DMS153 treated with DMSO at 0.1 percent for 48 hours (cell line): ENCODE measurements at regions not wholly inside any gene's neighbourhood (a gene's known extent, or its start where the extent isn't known, plus 50 kb on each side); places are given as distances from the start of the nearest gene placed in this dataset.
"Not testable (repeated sequence)": the region's sequence is repeated elsewhere in the genome, so short reads cannot be mapped to it uniquely, and the experiment has no call there.

Source experiments
- DNase-seq: peaks from one replicate; lab custom pipeline; 2025; ENCODE audit not compliant: unreplicated experiment; lab: John Stamatoyannopoulos, UW

DNA sequence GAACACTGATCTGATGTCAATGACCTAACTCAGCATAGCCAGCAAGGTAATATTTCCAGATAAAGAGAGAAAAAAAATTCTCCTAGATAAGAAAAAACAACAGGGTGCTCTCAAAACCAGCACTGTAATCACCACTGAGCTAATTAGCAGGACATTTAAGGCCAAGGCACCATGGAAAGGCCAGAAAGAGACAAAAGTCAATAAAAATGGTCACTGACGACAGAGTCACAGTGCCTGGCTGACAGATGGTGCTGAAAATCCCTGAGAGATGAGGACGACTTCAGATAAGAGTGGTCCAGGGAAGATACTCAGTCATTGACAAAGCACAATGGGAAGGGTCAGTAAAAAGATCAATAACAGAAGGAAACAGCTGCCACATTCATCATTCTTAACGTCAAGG, 186.7 kb downstream of the SPATA31A6 start:
- DNase-seq: not testable (repeated sequence)

DNA sequence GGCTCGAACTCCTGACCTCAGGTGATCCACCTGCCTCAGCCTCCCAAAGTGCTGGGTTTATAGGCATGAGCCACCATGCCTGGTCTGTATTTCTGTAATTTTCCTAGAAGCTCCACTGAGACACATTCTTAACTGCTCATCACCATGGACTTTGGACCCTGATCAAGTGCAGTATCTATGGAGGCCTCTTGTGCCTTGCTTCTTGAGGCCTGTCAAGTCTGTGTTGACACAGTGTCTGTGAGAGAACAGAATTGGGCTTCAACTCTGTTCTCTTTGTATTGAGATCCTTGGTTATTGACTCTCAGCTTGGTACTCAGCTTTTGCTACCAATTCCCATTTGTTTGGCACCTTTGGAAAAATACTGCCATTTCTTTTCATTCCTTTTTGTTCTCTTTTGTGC, 188.0 kb downstream of the SPATA31A6 start:
- not testable (repeated sequence) for DNase-seq

DNA sequence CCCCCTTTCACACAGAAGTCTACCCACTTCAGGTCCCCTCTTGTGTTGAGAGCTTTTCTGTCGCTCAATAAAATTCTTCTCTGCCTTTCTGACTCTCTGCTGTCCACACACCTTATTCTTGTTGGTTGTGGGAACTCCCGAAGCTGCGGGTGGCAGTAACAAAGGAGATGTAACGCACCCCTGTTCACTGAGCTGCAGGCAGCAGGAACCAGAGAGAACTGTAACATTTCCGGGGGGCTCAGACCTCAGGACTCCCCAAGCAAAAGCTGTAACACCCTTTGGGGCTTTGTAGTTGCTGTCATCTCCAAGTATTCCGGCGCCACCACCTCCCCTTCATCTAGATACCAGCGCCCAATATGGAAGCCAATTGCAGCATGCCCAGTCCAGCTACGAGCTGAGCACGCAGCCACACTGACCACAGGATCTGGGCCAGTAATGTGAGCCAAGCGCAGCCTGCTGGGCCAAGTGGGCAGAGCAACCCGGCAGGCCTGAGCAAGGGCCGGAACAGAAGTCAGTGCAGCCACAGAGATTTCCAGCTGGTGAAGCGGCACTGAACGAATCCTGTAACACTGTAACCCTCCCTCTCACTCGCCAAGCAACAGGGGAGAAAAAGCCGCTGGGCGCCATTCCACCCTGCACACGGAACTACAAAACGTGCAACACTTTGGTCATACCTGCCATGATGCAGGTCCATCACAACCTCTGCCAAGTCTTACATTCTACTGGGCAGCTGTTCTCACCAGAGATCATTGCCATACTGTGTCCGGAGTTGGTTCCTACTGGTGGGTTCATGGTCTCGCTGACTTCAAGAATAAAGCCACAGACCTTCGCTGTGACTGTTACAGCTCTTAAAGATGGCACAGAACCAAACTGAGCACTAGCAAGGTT, 194.3 kb downstream of the SPATA31A6 start:
- DNase-seq: not testable (repeated sequence)

DNA sequence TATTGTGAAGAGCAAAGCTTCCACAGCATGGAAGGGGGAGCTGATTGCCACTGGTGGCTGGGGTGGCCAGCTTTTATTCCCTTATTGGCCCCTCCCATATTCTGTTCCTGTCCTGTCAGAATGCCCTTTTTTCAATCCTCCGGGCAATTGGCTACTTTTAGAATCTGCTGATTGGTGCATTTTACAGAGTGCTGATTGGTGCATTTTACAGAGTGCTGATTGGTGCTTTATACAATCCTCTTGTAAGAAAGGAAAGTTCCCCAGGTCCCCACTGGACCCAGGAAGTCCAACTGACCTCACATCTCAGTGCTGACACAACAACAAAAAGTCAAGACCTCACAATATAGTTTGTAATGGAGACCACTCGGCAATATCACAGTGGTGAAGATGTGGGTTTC, 195.0 kb downstream of the SPATA31A6 start:
- no peak for DNase-seq

DNA sequence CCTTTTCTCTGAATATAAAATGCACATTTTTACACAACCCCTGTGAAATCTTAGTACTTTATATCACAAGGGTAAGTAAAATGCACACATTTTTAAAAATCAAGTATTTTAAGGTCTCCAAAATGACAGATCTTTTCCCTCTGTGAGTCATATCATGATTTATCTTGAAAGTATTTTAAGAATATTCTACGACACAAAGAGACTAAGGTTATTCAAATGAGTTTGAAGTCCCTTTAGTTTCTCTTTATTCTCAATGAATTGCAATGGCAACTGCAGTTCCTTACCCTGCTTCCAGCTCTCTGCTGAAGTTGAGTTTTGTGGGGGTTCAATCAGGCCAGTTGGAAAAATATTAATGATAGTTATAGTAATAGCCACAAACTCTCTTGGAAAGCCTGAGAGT, 196.1 kb downstream of the SPATA31A6 start:
- DNase-seq: not testable (repeated sequence)

DNA sequence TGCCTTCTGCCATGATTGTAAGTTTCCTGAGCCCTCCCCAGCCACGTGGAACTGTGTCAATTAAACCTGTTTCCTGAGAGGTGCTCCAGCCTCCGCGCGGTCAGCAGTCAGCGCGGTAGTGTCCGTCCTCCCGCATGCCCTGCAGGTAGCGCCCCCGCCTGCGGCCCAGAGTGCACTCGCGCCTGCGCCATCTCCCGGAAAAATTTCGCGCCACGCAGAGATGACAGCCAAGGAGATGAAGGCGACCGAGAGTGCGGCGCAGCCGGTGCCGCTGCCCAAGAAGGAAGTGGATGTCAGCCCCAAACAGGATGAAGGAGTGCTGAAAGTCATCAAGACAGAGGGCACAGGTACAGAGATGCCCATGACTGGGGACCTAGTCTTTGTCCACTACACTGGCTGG, 201.1 kb downstream of the SPATA31A6 start:
- DNase-seq: not testable (repeated sequence)

DNA sequence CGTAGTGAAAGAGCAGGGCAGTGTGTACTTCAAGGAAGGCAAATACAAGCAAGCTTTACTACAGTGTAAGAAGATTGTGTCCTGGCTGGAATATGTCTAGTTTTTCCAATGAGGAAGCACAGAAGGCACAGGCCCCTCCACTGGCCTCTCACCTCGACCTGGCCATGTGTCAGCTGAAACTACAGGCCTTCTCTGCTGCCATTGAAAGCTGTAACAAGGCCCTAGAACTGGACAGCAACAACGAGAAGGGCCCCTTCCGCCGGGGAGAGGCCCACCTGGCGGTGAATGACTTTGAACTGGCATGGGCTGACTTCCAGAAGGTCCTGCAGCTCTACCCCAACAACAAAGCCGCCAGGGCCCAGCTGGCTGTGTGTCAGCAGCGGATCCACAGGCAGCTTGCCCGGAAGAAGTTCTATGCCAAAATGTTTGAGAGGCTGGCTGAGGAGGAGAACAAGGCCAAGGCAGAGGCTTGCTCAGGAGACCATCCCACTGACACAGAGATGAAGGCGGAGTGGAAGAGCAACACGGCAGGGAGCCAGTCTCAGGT, 202.2 kb downstream of the SPATA31A6 start:
- DNase-seq: not testable (repeated sequence)

DNA sequence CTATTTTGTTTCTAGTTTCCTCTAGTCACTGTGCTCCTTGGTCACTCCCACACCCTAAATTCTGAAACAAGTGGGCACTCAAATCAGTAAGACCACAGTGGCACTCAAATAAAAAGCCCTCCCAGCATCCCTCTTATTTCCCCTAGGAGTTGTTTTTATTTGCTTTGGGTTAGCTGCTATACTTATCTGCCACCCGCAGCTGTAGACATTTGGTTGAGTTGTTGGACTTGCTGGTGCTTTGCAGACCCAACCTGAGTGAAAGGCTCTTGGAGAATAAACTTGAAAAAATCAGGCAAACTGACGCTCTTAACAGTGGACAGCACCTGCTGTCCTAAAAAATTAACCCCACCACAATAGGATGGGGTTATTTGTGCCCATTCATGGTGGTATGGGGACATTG, 203.0 kb downstream of the SPATA31A6 start:
- DNase-seq: no peak

DNA sequence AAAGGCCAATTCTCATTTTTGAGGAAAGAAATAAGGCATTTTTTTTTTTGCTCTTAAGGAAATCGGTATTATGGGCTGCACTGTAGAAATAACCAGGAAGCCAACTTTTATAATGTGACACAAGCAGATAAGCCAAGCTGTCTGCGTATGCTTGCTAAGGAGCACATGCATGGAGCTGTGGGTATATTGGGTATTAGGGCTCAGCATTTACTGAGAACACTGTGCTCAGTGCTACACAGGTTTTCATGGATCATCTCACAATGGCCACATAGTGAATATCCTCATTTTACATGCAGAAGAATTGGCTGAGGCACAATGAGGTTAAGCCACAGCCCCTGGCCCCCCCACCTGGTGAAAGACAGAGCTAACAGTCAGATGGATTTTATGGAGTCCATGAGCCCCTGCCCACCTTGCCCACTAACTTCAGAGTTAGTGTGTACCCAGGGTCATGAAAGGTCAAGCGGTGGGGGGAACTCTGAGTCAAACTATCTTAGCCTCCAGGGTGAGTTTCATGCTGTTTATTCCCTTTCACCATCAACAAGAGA, 204.8 kb downstream of the SPATA31A6 start:
- no peak for DNase-seq

DNA sequence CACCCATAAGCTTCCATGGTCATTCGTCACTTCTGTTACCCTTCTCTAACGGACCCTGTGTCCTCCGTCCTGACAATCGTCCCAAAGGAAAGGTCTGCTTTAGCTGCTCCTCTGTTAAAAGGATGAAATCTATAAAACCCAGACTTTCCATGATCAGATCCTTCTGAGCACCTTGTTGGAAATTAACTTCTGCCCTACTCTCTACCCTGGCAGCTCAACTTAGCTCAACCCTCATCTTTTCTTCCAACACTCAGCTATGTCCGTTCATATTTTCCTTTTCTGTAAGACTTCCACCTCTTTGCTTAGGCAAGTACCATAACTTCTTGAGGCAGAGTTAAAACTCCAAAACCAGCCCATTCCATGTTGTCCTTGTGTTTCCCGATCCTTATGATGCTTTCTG, 205.4 kb downstream of the SPATA31A6 start:
- DNase-seq: no peak

DNA sequence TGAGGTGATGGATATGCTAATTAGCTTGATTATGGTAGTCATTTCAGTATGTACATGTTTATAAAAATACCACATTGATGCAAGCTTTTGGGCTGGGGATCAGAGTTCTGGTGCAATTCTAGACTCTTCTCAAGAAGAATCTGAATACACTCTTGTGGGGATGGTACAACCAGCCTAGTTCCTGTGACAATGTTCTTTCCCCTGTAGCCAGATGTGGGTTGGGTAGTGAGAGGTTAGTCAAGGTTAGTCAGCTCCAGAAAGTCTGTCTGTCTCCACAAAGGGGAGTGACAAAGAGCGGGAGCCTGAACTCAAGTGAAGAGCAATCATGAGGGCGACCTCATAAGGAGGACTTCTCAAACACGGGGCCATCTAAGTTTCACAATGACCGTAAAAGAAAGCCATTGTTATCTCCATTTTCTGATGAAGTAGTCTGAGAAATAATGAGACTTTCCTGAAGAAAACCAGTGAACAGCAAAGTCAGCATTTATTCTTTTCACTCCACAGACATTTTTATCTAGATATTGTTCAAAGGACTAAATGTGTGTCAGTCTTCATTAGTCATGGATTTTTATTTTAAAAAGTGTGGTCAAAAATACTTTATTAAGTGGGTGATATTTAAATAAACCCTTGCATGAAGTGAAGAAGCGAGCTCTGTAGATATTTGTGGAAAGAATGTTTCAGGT, 209.5 kb downstream of the SPATA31A6 start:
- DNase-seq: not testable (repeated sequence)

DNA sequence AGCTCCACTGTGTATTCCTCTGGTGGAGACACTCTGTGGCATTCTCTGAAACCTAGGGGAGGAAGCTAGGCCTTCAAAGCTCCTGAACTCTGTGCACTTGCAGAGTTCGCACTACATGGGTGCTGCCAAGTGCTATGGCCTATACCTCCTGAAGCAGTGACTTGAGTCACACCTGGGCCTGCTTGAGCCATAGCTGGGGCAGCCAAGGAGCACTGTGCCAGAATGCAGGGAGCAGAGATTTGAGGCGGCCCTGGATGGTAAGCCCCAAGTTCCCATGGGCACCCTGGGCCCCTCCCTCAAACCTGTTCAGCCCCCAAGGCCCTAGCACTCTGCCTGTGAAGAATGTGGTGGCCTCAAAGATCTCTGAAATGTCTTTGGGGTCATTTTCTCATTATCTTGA, 212.9 kb downstream of the SPATA31A6 start:
- DNase-seq: no peak

DNA sequence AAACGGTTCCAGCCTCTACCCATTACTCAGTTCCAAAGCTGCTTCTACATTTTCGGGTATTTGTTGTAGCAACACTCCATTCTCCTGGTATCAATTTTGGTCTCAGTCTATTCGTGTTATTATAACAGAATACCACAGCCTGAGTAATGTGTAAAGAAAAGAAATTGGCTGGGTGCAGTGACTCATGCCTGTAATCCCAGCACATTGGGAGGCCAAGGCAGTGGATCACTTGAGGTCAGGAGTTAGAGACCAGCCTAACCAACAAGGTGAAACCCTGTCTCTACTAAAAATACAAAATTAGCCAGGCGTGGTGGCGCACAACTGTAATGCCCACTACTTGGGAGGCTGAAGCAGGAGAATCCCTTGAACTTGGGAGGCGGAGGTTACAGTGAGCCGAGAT, 213.9 kb downstream of the SPATA31A6 start:
- DNase-seq: not testable (repeated sequence)

DNA sequence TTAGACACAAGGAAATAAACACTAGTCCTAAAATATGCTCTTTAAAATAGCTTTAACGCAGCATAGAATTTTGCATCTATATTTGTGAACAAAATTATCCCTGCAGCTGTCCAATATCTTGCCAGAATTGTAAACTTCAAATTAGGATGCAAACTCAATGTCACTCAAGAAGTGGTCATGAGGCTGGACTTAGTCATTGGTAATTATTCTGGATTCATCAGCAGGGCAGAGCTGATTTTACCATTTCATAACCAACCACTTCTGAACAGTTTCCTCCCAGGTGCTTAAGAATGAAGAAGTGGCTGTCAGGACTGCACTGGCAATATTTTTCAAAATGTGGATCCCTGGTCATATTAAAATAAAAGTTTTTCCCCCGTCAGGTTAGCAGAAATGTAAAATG, 219.5 kb downstream of the SPATA31A6 start:
- not testable (repeated sequence) for DNase-seq

DNA sequence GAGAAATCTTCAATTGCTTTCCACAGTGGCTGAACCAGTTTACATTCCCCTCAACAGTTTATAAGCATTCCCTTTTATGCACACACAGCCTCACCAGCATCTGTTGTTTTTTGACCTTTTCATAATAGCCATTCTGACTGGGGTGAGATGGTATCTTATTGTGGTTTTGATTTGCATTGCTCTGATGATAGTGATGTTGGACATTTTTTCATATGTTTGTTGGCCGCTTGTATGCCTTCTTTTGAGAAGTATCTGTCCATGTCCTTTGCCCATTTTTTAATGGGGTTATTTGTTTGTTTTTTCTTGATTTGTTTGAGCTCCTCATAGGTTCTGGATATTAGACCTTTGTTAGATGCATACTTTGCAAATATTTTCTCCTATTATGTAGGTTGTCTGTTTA, 226.1 kb downstream of the SPATA31A6 start:
- not testable (repeated sequence) for DNase-seq

DNA sequence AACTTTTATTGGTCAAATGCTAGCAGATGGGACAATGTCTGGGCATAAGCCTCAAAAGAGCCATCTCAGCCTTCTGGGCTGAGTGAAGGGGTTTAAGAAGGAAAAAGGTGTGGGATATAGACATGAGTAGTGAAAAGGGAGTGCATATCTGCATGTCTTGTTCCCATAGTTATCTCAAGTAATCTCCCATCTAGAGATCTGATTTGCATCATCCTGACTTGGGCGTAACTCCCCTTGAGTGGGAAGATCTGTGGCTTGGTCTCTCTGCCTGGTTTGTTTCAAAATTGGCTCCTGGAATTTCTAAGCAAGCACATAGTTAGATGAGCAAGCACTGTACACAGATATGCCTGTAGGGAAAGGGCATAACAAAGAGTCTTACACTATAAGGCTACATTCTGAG, 228.9 kb downstream of the SPATA31A6 start:
- not testable (repeated sequence) for DNase-seq

DNA sequence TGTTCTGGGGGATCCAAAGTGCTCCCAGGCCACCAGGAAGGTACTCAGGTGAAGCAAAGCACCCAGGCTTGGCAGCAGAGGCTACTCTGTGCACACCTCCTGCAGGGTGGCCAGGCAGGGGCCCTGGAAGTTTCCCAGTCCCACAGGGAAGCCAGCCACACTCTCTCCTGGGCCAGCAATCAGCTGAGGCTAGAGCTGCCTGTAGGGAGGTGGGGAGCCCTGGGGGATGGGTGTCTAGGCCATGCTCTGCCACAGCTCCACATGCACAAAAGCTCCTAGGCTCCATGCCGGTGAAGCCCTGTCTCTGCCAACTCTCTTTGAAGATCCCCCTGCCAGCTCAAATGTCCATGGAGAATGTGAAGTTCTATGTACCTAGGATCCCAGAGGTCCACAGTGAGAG, 231.4 kb downstream of the SPATA31A6 start:
- DNase-seq: not testable (repeated sequence)

DNA sequence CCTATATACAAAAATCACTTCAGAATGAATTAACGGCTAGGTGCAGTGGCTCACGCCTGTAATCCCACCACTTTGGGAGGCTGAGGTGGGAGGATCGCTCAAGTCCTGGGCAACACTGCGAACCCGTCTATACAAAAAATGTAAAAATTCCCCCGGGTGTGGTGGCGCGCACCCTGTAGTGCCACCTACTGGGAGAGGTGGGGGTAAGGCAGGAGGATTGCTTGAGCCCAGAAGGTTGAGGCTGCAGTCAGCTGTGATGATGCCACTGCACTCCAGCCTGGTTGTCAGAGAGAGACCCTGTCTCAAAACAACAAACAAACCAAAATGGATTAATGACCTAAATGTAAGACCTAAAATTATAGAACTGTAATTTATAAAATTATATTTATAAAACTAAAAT, 236.2 kb downstream of the SPATA31A6 start:
- DNase-seq: not testable (repeated sequence)

DNA sequence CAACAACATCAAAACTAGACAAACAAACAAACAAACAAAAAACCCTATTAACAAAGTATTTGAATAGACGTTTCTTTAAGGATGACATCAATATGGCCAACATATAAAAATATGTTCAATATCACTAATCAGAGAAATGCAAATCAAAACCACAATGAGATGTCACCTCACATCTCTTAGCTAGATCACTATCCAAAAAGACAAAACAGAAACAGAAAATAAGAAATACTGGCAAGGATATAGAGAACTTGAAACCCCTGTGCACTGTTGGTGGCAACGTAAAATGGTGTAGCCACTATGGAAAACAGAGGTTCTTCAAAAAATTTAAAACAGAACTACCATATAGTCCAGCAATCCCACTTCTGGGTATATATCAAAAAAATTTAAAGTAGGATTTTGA, 236.9 kb downstream of the SPATA31A6 start:
- not testable (repeated sequence) for DNase-seq

DNA sequence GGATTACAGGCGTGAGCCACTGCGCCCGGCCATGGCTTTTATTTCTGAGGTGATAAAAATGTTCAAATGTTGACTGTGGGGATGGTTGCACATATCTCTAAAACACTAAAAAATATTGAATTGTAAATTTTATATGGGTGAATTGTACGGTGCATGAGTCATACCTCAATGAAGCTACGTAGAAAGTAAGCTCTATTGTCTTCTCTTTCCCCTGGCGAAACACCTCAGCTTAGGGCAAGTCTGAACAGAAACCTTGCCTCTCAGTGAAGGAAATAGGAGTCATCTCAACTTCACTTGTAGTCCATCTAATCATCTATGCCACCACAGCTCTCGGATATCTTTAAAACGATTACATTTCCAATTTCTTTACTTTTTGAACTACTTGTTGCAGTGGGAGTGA, 238.2 kb downstream of the SPATA31A6 start:
- not testable (repeated sequence) for DNase-seq
